ENCODE measurements at regions not wholly inside any gene's neighbourhood (a gene's known extent, or its start where the extent isn't known, plus 50 kb on each side); places are given as distances from the start of the nearest gene placed in this dataset.

DNA sequence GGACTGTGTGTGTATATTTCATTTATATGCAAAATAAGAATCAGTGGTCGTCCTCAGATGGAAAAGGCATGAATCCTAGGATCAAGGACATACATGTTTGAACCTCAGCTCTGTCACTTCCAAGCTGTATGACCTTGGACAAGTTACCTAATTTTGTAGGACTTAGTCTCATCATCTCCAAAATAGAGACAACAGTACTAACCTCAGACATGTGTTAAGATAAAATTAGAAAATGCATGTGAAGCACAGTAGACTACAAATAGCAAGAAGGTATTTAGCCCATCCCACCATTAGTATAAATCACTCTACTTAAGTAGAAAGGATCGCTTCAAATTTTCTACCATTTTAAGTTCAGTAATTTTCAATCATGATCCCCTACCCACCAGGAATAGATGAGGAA, 309.8 kb downstream of the ZEB2 start:
- H3K36me3 Mint-ChIP-seq (ENCODE audit: low read depth) = peaks cover 14% of the 10 kb centered on the region
- no peak for ATAC-seq
- ChIA-PET POLR2A (no interaction called here), CTCF (interaction anchor here (1.6 kb wide), 1 partner anchor 15 kb away, joined by 4 read pairs; no protein-coding TSS in a partner anchor)
- no peaks in the 10 kb centered on the region for H3K9me3 Mint-ChIP-seq (ENCODE audit: low read depth)
- no peaks in the 10 kb centered on the region for H3K27me3 Mint-ChIP-seq
- intact Hi-C loops (cut with DNase I, micrococcal nuclease) = no loop called here
- H3K4me1 Mint-ChIP-seq = peaks cover 19% of the 10 kb centered on the region
- H3K4me3 Mint-ChIP-seq = no peak overlapping the region
- no peak for DNase-seq
- no peak overlapping the region for H3K27ac Mint-ChIP-seq

DNA sequence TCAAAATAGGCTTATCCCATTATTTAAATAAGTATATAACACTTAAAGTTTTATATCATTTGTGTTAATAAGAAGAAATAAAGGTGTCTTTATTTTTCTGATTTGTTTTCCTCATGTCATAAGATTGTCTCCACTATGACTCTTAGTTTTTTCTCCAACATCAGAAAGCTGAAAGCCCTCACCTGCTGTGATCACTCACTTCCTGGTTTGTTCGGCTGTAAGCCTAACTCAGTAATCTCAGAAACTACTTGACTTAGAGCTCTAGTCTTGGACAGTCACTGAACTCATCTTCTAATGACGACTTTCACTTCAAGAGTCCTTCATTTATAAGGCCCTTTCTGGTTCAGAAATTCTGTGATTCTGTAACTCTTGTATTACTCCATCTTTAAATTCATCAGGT, 311.0 kb downstream of the ZEB2 start:
- Mint-ChIP-seq H3K4me3 (no peak overlapping the region), H3K9me3 (ENCODE audit: low read depth) (no peaks in the 10 kb centered on the region), H3K27ac (no peak overlapping the region), H3K27me3 (no peaks in the 10 kb centered on the region), H3K4me1 (peaks cover 14% of the 10 kb centered on the region), H3K36me3 (ENCODE audit: low read depth) (peaks cover 18% of the 10 kb centered on the region)
- DNase-seq (no peak), ATAC-seq (no peak)
- ChIA-PET POLR2A (no interaction called here), CTCF (interaction anchor here (1.0 to 1.6 kb wide), 2 partner anchors 16 to 25 kb away, joined by 3 to 4 read pairs; no protein-coding TSS in a partner anchor)
- intact Hi-C loops (cut with DNase I, micrococcal nuclease) = no loop called here

DNA sequence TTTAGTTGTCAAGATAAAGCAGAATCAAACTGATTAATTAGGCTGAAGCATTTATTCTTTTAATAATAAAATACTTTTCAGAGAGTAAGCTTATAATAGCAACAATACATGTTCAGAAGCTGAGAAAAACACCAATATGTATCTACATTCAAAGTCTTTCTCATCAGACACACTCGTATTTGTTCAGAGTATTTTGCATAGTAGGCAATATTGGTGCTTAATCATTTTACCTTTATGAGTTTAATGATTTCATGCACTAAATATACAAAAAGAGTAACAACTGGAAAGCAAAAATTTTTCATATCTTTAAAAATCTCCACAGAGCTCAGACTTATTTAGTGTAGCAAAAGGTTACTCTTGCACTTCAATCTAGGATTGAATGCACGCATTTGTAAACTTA, 313.9 kb downstream of the ZEB2 start:
- H3K27ac Mint-ChIP-seq = no peak overlapping the region
- H3K36me3 Mint-ChIP-seq (ENCODE audit: low read depth) = peaks cover 18% of the 10 kb centered on the region
- CTCF ChIA-PET = interaction anchor here (1.2 kb wide), 1 partner anchor 10 kb away, joined by 3 read pairs; no protein-coding TSS in a partner anchor
- intact Hi-C loops (cut with DNase I, micrococcal nuclease) = no loop called here
- peaks cover 19% of the 10 kb centered on the region for H3K4me1 Mint-ChIP-seq
- no peaks in the 10 kb centered on the region for H3K27me3 Mint-ChIP-seq
- DNase-seq (no peak), ATAC-seq (no peak)
- POLR2A ChIA-PET = no interaction called here
- no peaks in the 10 kb centered on the region for H3K9me3 Mint-ChIP-seq (ENCODE audit: low read depth)
- H3K4me3 Mint-ChIP-seq = no peak overlapping the region

DNA sequence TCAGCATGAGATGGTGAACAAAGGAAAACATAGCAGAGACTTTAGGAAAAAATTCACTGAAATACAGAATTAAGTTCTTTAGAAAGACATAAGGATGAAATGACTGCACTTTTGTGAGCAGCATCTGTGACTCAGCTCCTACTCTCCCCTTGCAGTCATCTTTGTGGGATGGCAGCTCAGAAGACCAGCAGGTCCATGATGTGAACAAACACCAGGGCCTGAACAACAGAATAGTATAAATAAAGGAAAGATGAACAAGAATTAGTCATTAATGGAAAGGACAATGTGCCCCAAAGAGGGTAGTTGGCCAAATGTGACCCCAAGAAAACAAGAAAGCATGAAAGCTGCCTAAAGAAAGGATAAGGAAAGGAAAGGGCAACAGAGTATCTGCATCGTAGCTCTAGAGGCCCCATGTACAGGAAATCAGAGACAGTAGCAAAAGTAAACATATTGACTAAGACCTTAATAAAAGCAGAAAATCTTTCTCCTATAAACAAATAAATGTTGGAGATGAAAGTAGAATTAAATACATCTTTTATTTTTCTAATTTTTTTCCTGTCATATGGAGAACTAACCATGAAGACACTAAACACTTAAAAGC, 318.0 kb downstream of the ZEB2 start:
- Mint-ChIP-seq H3K27me3 (no peaks in the 10 kb centered on the region), H3K4me3 (no peak overlapping the region), H3K27ac (peak overlapping the region; percentile 73), H3K4me1 (peaks cover 45% of the 10 kb centered on the region), H3K36me3 (ENCODE audit: low read depth) (peaks cover 16% of the 10 kb centered on the region), H3K9me3 (ENCODE audit: low read depth) (no peaks in the 10 kb centered on the region)
- POLR2A ChIA-PET = interaction anchor here (0.8 kb wide), 1 partner anchor 18 kb away, joined by 3 read pairs; no protein-coding TSS in a partner anchor
- intact Hi-C loops (cut with DNase I, micrococcal nuclease) = loop anchor here in 1 of 2 experiments (2.0 kb wide), 1 partner anchor 123 kb away; no protein-coding TSS in a partner anchor
- CTCF ChIA-PET = interaction anchor here (0.6 to 1.9 kb wide), 6 partner anchors 11 to 39 kb away, joined by 3 to 6 read pairs (median 3); no protein-coding TSS in a partner anchor
- peak; percentile 38 for DNase-seq
- peak; percentile 80 for ATAC-seq

DNA sequence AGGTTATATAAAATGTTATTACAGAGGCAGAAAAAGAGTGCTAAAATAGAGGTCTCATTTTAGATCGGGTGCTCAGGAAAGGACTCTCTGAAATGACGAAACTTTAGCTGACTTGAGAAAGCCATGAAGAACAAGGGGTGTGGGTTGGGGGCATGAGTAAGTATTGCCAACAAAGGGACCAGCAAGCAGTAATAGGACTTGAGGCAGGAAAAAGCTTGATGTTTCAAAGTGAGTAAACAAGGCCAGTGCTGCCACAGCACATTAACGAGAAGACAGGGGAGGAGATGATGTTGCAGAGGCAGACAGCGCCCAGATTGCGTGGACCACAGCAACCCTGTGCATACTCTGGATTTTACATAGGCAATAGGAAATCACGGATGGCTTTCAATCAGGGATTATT, 318.8 kb downstream of the ZEB2 start:
- intact Hi-C loops (cut with DNase I, micrococcal nuclease) = loop anchor here in 1 of 2 experiments (2.0 kb wide), 1 partner anchor 124 kb away; no protein-coding TSS in a partner anchor
- ChIA-PET CTCF (interaction anchor here (0.6 to 1.9 kb wide), 8 partner anchors 12 to 259 kb away, joined by 3 to 6 read pairs (median 4); no protein-coding TSS in a partner anchor), POLR2A (interaction anchor here (0.8 kb wide), 1 partner anchor 18 kb away, joined by 3 read pairs; no protein-coding TSS in a partner anchor)
- ATAC-seq (peak; percentile 57), DNase-seq (peak; percentile 40)
- H3K4me3 Mint-ChIP-seq = no peak overlapping the region
- H3K27ac Mint-ChIP-seq = peak overlapping the region; percentile 73
- peaks cover 16% of the 10 kb centered on the region for H3K36me3 Mint-ChIP-seq (ENCODE audit: low read depth)
- no peaks in the 10 kb centered on the region for H3K9me3 Mint-ChIP-seq (ENCODE audit: low read depth)
- H3K27me3 Mint-ChIP-seq = no peaks in the 10 kb centered on the region
- peaks cover 50% of the 10 kb centered on the region for H3K4me1 Mint-ChIP-seq

DNA sequence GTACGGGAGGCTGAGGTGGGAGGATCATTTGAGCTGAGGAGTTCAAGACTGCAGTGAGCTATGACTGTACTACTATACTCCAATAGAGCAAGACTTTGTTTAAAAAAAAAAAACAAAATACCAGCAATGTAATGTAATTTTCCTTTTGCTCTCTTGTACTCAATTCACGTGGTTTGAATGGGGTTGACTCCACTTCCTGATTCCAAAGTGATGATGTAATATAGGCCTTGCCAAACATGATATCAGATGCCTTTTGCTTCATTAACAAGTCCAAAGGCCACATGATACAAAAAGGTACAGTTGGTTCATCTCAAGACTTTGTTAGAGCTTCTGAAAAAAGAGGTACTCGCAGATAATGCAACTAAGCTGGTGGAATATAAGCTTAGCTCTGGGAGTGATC, 321.8 kb downstream of the ZEB2 start:
- Mint-ChIP-seq H3K4me3 (no peak overlapping the region), H3K27me3 (no peaks in the 10 kb centered on the region), H3K4me1 (peaks cover 64% of the 10 kb centered on the region), H3K9me3 (ENCODE audit: low read depth) (no peaks in the 10 kb centered on the region), H3K36me3 (ENCODE audit: low read depth) (peaks cover 11% of the 10 kb centered on the region), H3K27ac (peak overlapping the region; percentile 87)
- DNase-seq (peak; percentile 16), ATAC-seq (peak; percentile 17)
- intact Hi-C loops (cut with DNase I, micrococcal nuclease) = loop anchor here in 1 of 2 experiments (10.0 kb wide), 1 partner anchor 493 kb away; no protein-coding TSS in a partner anchor
- ChIA-PET CTCF (interaction anchor here (1.3 to 2.4 kb wide), 2 partner anchors 14 to 36 kb away, joined by 3 to 14 read pairs; no protein-coding TSS in a partner anchor), POLR2A (interaction anchor here (1.0 to 1.3 kb wide), 2 partner anchors 14 to 150 kb away, joined by 4 read pairs; no protein-coding TSS in a partner anchor)

DNA sequence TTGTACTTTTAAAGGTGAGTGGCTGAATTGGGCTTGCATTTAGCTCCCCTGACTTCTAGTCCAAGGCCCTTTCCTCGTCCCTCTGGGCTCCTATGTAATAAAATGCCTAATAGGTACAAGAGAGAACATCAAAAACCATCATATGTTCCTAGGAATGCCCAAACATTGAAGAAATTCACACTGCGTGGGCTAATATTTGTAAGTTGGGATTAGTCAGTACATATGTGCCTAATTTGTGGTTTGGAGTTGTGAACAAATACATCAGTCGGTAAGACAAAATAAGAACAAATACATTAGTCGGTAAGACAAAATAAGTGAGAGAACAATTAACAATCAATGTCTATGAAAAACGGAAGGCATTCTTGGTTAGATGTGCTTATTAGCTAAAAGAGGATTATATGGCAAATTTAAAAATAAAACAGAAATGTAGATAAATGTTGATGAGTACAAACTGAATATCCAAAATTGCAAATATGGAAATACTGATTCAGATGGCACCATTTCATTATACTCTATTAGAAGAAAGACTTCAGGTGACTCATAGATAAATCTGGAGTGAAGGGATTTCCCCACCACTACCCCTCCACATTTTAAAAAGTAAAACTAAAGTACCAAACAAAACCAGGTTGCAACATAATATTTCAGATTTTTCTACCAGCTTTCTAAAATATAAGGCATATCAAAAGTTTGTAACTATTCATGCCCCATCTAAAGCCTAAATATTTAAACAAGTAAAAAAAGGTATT, 325.4 kb downstream of the ZEB2 start:
- Mint-ChIP-seq H3K4me3 (peak overlapping the region; percentile 22), H3K27me3 (no peaks in the 10 kb centered on the region), H3K36me3 (ENCODE audit: low read depth) (peaks cover 11% of the 10 kb centered on the region), H3K4me1 (peaks cover 41% of the 10 kb centered on the region), H3K9me3 (ENCODE audit: low read depth) (no peaks in the 10 kb centered on the region), H3K27ac (peak overlapping the region; percentile 59)
- DNase-seq = no peak
- ATAC-seq = peak; percentile 40
- POLR2A ChIA-PET = no interaction called here
- CTCF ChIA-PET = interaction anchor here (1.0 kb wide), 1 partner anchor 9 kb away, joined by 3 read pairs; no protein-coding TSS in a partner anchor
- intact Hi-C loops (cut with DNase I, micrococcal nuclease) = loop anchor here in 1 of 2 experiments (1.0 to 10.0 kb wide), 2 partner anchors 10 to 490 kb away; no protein-coding TSS in a partner anchor

DNA sequence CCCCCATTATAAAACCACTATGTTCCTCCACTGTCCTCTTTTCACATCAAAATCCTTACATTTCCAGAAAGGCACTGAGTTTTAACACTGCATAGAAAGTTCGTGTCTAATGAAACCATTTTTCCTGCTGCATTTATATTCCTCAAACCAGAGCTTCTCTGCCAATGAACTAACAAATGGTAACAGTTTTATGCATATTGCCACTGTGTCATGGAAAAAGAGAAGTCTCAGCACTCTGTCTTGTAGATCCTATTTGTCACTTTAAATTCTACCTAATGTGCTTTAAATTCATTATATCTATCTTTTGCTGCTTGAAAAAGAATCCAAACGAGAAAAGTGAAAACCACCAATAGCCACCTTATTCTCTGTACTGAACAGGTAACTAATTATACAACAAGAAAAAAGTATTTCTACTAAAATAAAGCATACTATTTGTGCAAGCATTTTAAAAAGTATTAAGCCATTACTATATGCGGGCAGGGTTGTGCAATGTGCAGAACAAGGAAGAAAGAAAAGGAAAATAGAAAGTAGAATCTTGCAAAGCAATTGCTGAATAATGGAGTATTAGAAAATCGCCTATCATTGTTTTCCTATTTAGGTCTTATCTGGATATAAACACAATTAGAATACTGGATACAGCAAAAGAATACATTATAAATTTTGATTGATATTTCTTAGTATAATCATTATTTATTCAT, 328.9 kb downstream of the ZEB2 start:
- DNase-seq (no peak), ATAC-seq (no peak)
- CTCF ChIA-PET = no interaction called here
- POLR2A ChIA-PET = interaction anchor here (0.6 kb wide), 1 partner anchor 7 kb away, joined by 8 read pairs; no protein-coding TSS in a partner anchor
- Mint-ChIP-seq H3K36me3 (ENCODE audit: low read depth) (no peaks in the 10 kb centered on the region), H3K27me3 (no peaks in the 10 kb centered on the region), H3K27ac (no peak overlapping the region), H3K4me1 (peaks cover 27% of the 10 kb centered on the region), H3K9me3 (ENCODE audit: low read depth) (no peaks in the 10 kb centered on the region), H3K4me3 (no peak overlapping the region)
- intact Hi-C loops (cut with DNase I, micrococcal nuclease) = loop anchor here in 1 of 2 experiments (10.0 kb wide), 1 partner anchor 486 kb away; no protein-coding TSS in a partner anchor

DNA sequence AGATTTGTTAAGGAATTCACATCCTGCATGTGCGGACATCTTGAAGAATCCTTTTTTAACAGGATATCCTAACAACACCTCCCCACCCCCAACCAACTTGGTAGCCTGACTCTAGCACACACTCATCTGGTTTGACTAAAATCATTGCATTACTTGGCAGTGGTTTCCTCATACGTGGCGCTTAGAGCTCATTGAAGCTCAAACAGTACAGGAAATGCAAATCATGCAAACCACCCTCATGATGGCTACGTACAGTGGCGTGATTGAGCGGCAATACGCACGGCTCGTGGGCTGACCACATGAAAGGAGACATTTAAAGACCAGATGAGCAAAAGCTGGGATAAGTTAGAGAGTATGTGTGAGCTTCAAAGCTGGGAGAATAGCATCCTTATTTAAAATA, 336.2 kb downstream of the ZEB2 start:
- POLR2A ChIA-PET = interaction anchor here (0.5 to 1.4 kb wide), 4 partner anchors 8 to 34 kb away, joined by 3 to 8 read pairs (median 4); no protein-coding TSS in a partner anchor
- peak overlapping the region; percentile 86 for H3K27ac Mint-ChIP-seq
- no peaks in the 10 kb centered on the region for H3K27me3 Mint-ChIP-seq
- peak; percentile 89 for DNase-seq
- H3K9me3 Mint-ChIP-seq (ENCODE audit: low read depth) = no peaks in the 10 kb centered on the region
- H3K4me1 Mint-ChIP-seq = peaks cover 40% of the 10 kb centered on the region
- peaks cover 7% of the 10 kb centered on the region for H3K36me3 Mint-ChIP-seq (ENCODE audit: low read depth)
- intact Hi-C loops (cut with DNase I, micrococcal nuclease) = loop anchor here (1.0 to 10.0 kb wide), 8 partner anchors 11 to 919 kb away; a partner anchor contains a TSS
- ATAC-seq = peak; percentile 100
- H3K4me3 Mint-ChIP-seq = peak overlapping the region; percentile 52
- CTCF ChIA-PET = interaction anchor here (0.6 to 2.5 kb wide), 10 partner anchors 11 to 481 kb away, joined by 3 to 14 read pairs (median 3); no protein-coding TSS in a partner anchor

DNA sequence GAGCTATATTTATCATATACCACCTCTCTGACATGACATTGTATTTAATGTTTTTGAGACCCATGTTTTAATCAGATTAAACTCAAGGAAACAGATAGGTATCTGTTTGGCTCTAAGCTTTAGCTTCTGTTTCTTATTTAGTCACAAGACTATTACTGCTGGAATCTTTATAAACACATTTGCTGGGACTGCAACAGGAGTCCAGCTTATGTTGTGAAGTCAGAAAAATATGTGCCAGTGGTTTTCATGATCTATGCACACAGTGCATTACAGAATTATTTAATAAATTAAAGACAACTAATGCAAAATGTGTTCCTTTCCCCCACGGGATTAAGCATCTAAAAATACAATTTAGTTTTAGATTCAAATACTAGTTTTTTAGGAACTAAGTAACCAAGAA, 338.9 kb downstream of the ZEB2 start:
- H3K4me1 Mint-ChIP-seq = peaks cover 31% of the 10 kb centered on the region
- no peaks in the 10 kb centered on the region for H3K9me3 Mint-ChIP-seq (ENCODE audit: low read depth)
- intact Hi-C loops (cut with DNase I, micrococcal nuclease) = loop anchor here (5.0 to 10.0 kb wide), 5 partner anchors 54 to 916 kb away; no protein-coding TSS in a partner anchor
- CTCF ChIA-PET = interaction anchor here (1.5 kb wide), 1 partner anchor 20 kb away, joined by 6 read pairs; no protein-coding TSS in a partner anchor
- peak overlapping the region; percentile 69 for H3K27ac Mint-ChIP-seq
- peaks cover 10% of the 10 kb centered on the region for H3K36me3 Mint-ChIP-seq (ENCODE audit: low read depth)
- DNase-seq (no peak), ATAC-seq (no peak)
- H3K4me3 Mint-ChIP-seq = no peak overlapping the region
- POLR2A ChIA-PET = no interaction called here
- H3K27me3 Mint-ChIP-seq = no peaks in the 10 kb centered on the region

All from activated CD4-positive, alpha-beta T cell treated with anti-CD3 and anti-CD28 coated beads for 36 hours (primary cell).